ENCODE measurements at regions not wholly inside any gene's neighbourhood (a gene's known extent, or its start where the extent isn't known, plus 50 kb on each side); places are given as distances from the start of the nearest gene placed in this dataset.

DNA sequence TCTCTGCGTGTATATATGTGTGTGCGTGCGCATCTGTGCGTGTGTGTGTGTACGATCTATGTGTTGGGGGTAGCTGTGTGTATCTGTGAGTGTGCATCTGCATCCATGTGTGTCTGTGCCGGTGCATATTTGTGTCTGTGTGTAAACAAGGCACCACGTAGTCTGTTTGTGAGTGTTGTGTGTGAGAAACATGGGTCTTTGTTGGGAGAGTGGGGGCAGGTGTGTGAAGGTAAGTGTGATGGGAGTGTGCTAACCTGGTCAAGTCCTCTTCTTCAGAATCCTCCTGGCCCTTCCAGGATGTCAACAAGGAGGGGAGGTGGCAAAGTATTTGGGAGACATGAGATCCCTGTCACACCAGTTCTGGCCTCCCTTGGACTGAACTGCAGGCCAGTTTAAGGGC lies 87.2 kb downstream of the HIF1AN start:
- TF ChIP-seq POLR2A (IDR thresholded peaks at IDR 0.05; ENCODE audit: borderline replicate concordance, extremely low read depth, insufficient read depth, insufficient read length) (no peak), POLR2AphosphoS5 (IDR thresholded peaks at IDR 0.05; ENCODE audit: low read depth, low read length) (no peak), EZH2phosphoT487 (IDR thresholded peaks at IDR 0.05; ENCODE audit: borderline replicate concordance) (no peak), JUND (IDR thresholded peaks at IDR 0.05) (no peak), SRF (IDR thresholded peaks at IDR 0.05; ENCODE audit: low read depth) (no peak)
- TF ChIP-seq, protein P1, sequence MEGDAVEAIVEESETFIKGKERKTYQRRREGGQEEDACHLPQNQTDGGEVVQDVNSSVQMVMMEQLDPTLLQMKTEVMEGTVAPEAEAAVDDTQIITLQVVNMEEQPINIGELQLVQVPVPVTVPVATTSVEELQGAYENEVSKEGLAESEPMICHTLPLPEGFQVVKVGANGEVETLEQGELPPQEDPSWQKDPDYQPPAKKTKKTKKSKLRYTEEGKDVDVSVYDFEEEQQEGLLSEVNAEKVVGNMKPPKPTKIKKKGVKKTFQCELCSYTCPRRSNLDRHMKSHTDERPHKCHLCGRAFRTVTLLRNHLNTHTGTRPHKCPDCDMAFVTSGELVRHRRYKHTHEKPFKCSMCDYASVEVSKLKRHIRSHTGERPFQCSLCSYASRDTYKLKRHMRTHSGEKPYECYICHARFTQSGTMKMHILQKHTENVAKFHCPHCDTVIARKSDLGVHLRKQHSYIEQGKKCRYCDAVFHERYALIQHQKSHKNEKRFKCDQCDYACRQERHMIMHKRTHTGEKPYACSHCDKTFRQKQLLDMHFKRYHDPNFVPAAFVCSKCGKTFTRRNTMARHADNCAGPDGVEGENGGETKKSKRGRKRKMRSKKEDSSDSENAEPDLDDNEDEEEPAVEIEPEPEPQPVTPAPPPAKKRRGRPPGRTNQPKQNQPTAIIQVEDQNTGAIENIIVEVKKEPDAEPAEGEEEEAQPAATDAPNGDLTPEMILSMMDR (IDR thresholded peaks at IDR 0.05 in 2 of 3, conservative IDR thresholded peaks at IDR 0.05 in 1 of 3; ENCODE audit: borderline replicate concordance in 1 of 3, insufficient read depth in 1 of 3, low read depth in 2 of 3, low read length in 2 of 3), result no peak
- TF ChIP-seq, protein P2, sequence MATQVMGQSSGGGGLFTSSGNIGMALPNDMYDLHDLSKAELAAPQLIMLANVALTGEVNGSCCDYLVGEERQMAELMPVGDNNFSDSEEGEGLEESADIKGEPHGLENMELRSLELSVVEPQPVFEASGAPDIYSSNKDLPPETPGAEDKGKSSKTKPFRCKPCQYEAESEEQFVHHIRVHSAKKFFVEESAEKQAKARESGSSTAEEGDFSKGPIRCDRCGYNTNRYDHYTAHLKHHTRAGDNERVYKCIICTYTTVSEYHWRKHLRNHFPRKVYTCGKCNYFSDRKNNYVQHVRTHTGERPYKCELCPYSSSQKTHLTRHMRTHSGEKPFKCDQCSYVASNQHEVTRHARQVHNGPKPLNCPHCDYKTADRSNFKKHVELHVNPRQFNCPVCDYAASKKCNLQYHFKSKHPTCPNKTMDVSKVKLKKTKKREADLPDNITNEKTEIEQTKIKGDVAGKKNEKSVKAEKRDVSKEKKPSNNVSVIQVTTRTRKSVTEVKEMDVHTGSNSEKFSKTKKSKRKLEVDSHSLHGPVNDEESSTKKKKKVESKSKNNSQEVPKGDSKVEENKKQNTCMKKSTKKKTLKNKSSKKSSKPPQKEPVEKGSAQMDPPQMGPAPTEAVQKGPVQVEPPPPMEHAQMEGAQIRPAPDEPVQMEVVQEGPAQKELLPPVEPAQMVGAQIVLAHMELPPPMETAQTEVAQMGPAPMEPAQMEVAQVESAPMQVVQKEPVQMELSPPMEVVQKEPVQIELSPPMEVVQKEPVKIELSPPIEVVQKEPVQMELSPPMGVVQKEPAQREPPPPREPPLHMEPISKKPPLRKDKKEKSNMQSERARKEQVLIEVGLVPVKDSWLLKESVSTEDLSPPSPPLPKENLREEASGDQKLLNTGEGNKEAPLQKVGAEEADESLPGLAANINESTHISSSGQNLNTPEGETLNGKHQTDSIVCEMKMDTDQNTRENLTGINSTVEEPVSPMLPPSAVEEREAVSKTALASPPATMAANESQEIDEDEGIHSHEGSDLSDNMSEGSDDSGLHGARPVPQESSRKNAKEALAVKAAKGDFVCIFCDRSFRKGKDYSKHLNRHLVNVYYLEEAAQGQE (IDR thresholded peaks at IDR 0.05; ENCODE audit: low read depth), result no peak
- TF ChIP-seq, protein P3, sequence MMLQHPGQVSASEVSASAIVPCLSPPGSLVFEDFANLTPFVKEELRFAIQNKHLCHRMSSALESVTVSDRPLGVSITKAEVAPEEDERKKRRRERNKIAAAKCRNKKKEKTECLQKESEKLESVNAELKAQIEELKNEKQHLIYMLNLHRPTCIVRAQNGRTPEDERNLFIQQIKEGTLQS (IDR thresholded peaks at IDR 0.05), result no peak

Data from HCT116 (cell line).